CD8-positive, alpha-beta memory T cell (primary cell): ENCODE measurements at regions not wholly inside any gene's neighbourhood (a gene's known extent, or its start where the extent isn't known, plus 50 kb on each side); places are given as distances from the start of the nearest gene placed in this dataset.

Source experiments
- CTCF ChIA-PET: fragments of 350-600 bp; sonication (Branson Sonifier 250); formaldehyde crosslinking; loops from one replicate; lab custom pipeline; 2021; ENCODE audit warnings: antibody characterized with exemption; lab: Charles Lee
- POLR2A ChIA-PET: fragments of 350-600 bp; sonication (Branson Sonifier 250); formaldehyde crosslinking; loops from one replicate; lab custom pipeline; 2021; ENCODE audit warnings: antibody characterized with exemption; lab: Charles Lee
- DNase-seq, 5 donors: peaks; one replicate each; pipeline versions ENCODE4 v3.0.0 to v3.0.0-alpha.2; 2020 to 2022; ENCODE audit warnings: mixed read lengths in 1 of 5
- H3K27ac ChIP-seq: one replicate; pipeline ENCODE4 v1.7.0; 2013; ENCODE audit warnings: low read depth, mild to moderate bottlenecking, low read length, moderate library complexity
- H3K27me3 ChIP-seq: 2 replicates; pipeline ENCODE4 v1.7.0; 2013; ENCODE audit warnings: low read length, mild to moderate bottlenecking; ENCODE audit not compliant: insufficient read depth, poor library complexity, severe bottlenecking
- H3K36me3 ChIP-seq: 2 replicates; pipeline ENCODE4 v1.7.0; 2013; ENCODE audit warnings: mild to moderate bottlenecking, low read length, moderate library complexity; ENCODE audit not compliant: insufficient read depth
- H3K4me1 ChIP-seq: 2 replicates; pipeline ENCODE4 v1.7.0; 2013; ENCODE audit warnings: mild to moderate bottlenecking, low read length, moderate library complexity; ENCODE audit not compliant: insufficient read depth
- H3K4me3 ChIP-seq: 2 replicates; pipeline ENCODE4 v1.7.0; 2013; ENCODE audit warnings: mild to moderate bottlenecking, low read length
- H3K9me3 ChIP-seq: 2 replicates; pipeline ENCODE4 v1.7.0; 2013; ENCODE audit warnings: mild to moderate bottlenecking, low read length
- H3K27ac Mint-ChIP-seq, 8 donors: one replicate each; pipeline ENCODE4 v1.8.0; 2020 to 2021; ENCODE audit warnings: mixed read lengths in 8 of 8, mild to moderate bottlenecking in 6 of 8, inconsistent platforms in 3 of 8, moderate library complexity in 3 of 8
- H3K27me3 Mint-ChIP-seq, 2 donors: one replicate each; pipeline ENCODE4 v1.8.0; 2020 to 2021; ENCODE audit warnings: mixed read lengths in 2 of 2, mild to moderate bottlenecking in 1 of 2, moderate library complexity in 1 of 2
- H3K36me3 Mint-ChIP-seq, 3 donors: one replicate each; pipeline ENCODE4 v1.8.0; 2020 to 2021; ENCODE audit warnings: mixed read lengths in 3 of 3, inconsistent platforms in 1 of 3, mild to moderate bottlenecking in 1 of 3
- H3K4me1 Mint-ChIP-seq, 3 donors: one replicate each; pipeline ENCODE4 v1.8.0; 2020 to 2021; ENCODE audit warnings: mixed read lengths in 3 of 3, inconsistent platforms in 1 of 3, mild to moderate bottlenecking in 1 of 3
- H3K4me3 Mint-ChIP-seq, 7 donors: one replicate each; pipeline ENCODE4 v1.8.0; 2020 to 2021; ENCODE audit warnings: mixed read lengths in 7 of 7, mild to moderate bottlenecking in 6 of 7, moderate library complexity in 4 of 7, inconsistent platforms in 2 of 7
- H3K9me3 Mint-ChIP-seq, 5 donors: one replicate each; pipeline ENCODE4 v1.8.0; 2020 to 2022; ENCODE audit warnings: mixed read lengths in 5 of 5, mild to moderate bottlenecking in 3 of 5, moderate library complexity in 2 of 5, inconsistent platforms in 1 of 5

- Mint-ChIP-seq H3K27ac (no peak overlapping the region), H3K4me1 (no peaks in the 10 kb centered on the region), H3K4me3 (no peak overlapping the region), H3K9me3 (no peaks in the 10 kb centered on the region), H3K27me3 (peaks cover 0 to 1% of the 10 kb centered on the region in 2 donors), H3K36me3 (no peaks in the 10 kb centered on the region)
- Histone ChIP-seq H3K4me1 (no peaks in the 10 kb centered on the region), H3K4me3 (no peak overlapping the region), H3K9me3 (no peaks in the 10 kb centered on the region), H3K27me3 (no peaks in the 10 kb centered on the region), H3K27ac (no peak overlapping the region), H3K36me3 (no peaks in the 10 kb centered on the region)
- no peak for DNase-seq
- CTCF ChIA-PET: no interaction called here
- POLR2A ChIA-PET: no interaction called here
Measured at GRCh38 chr13:21976159-21976558, 305.3 kb downstream of the FGF9 start.

GRCh38 chr13:21979161-21979806, 308.4 kb downstream of the FGF9 start:
- Histone ChIP-seq H3K36me3 (no peaks in the 10 kb centered on the region), H3K27me3 (no peaks in the 10 kb centered on the region), H3K9me3 (no peaks in the 10 kb centered on the region), H3K4me1 (no peaks in the 10 kb centered on the region), H3K4me3 (no peak overlapping the region), H3K27ac (no peak overlapping the region)
- DNase-seq: no peak
- H3K4me3 Mint-ChIP-seq: no peak overlapping the region
- H3K27ac Mint-ChIP-seq: no peak overlapping the region
- no peaks in the 10 kb centered on the region for H3K4me1 Mint-ChIP-seq
- H3K27me3 Mint-ChIP-seq: peaks cover 0 to 1% of the 10 kb centered on the region in 2 donors
- no peaks in the 10 kb centered on the region for H3K9me3 Mint-ChIP-seq
- POLR2A ChIA-PET: no interaction called here
- no peaks in the 10 kb centered on the region for H3K36me3 Mint-ChIP-seq
- CTCF ChIA-PET: no interaction called here

- POLR2A ChIA-PET: no interaction called here
- CTCF ChIA-PET: no interaction called here
- Histone ChIP-seq H3K27ac (no peak overlapping the region), H3K36me3 (no peaks in the 10 kb centered on the region), H3K27me3 (no peaks in the 10 kb centered on the region), H3K9me3 (no peaks in the 10 kb centered on the region), H3K4me3 (no peak overlapping the region), H3K4me1 (no peaks in the 10 kb centered on the region)
- peaks cover 0 to 1% of the 10 kb centered on the region in 2 donors for H3K27me3 Mint-ChIP-seq
- H3K4me3 Mint-ChIP-seq: no peak overlapping the region
- H3K36me3 Mint-ChIP-seq: no peaks in the 10 kb centered on the region
- H3K4me1 Mint-ChIP-seq: no peaks in the 10 kb centered on the region
- no peak overlapping the region for H3K27ac Mint-ChIP-seq
- no peaks in the 10 kb centered on the region for H3K9me3 Mint-ChIP-seq
- DNase-seq: no peak
Measured at GRCh38 chr13:21980049-21980448, 309.2 kb downstream of the FGF9 start.

GRCh38 chr13:21984156-21984555, 313.3 kb downstream of the FGF9 start:
- no peaks in the 10 kb centered on the region for H3K27me3 Mint-ChIP-seq
- CTCF ChIA-PET: no interaction called here
- H3K4me1 Mint-ChIP-seq: peaks cover 0 to 8% (median 5%) of the 10 kb centered on the region in 3 donors

GRCh38 chr13:21986602-21987001, 315.7 kb downstream of the FGF9 start:
- H3K9me3 ChIP-seq: no peaks in the 10 kb centered on the region
- Mint-ChIP-seq H3K4me1 (peaks cover 0 to 8% (median 5%) of the 10 kb centered on the region in 3 donors), H3K4me3 (peak overlapping the region in 1 of 7 donors; percentile 6), H3K36me3 (no peaks in the 10 kb centered on the region), H3K27ac (no peak overlapping the region), H3K27me3 (no peaks in the 10 kb centered on the region), H3K9me3 (no peaks in the 10 kb centered on the region)
- no peaks in the 10 kb centered on the region for H3K4me1 ChIP-seq
- POLR2A ChIA-PET: no interaction called here
- DNase-seq: no peak
- H3K27ac ChIP-seq: no peak overlapping the region
- no peaks in the 10 kb centered on the region for H3K36me3 ChIP-seq
- no peak overlapping the region for H3K4me3 ChIP-seq
- CTCF ChIA-PET: no interaction called here
- H3K27me3 ChIP-seq: no peaks in the 10 kb centered on the region

More at GRCh38 chr13:21984156-21984555, 313.3 kb downstream of the FGF9 start:
- no peaks in the 10 kb centered on the region for H3K4me1 ChIP-seq
- H3K36me3 ChIP-seq: no peaks in the 10 kb centered on the region
- H3K9me3 ChIP-seq: no peaks in the 10 kb centered on the region
- no peak overlapping the region for H3K4me3 Mint-ChIP-seq
- no peak overlapping the region for H3K27ac ChIP-seq
- H3K27me3 ChIP-seq: no peaks in the 10 kb centered on the region
- H3K4me3 ChIP-seq: no peak overlapping the region
- H3K9me3 Mint-ChIP-seq: no peaks in the 10 kb centered on the region
- DNase-seq: no peak
- no peak overlapping the region for H3K27ac Mint-ChIP-seq
- H3K36me3 Mint-ChIP-seq: no peaks in the 10 kb centered on the region
- POLR2A ChIA-PET: no interaction called here

GRCh38 chr13:21987793-21988192, 316.9 kb downstream of the FGF9 start:
- no peak overlapping the region for H3K4me3 Mint-ChIP-seq
- H3K4me1 Mint-ChIP-seq: peaks cover 0 to 8% (median 5%) of the 10 kb centered on the region in 3 donors
- no peaks in the 10 kb centered on the region for H3K36me3 ChIP-seq
- DNase-seq: no peak
- no peaks in the 10 kb centered on the region for H3K9me3 ChIP-seq
- ChIA-PET POLR2A (no interaction called here), CTCF (no interaction called here)
- H3K27me3 Mint-ChIP-seq: no peaks in the 10 kb centered on the region
- no peaks in the 10 kb centered on the region for H3K36me3 Mint-ChIP-seq
- no peak overlapping the region for H3K27ac ChIP-seq
- H3K4me1 ChIP-seq: no peaks in the 10 kb centered on the region
- no peaks in the 10 kb centered on the region for H3K27me3 ChIP-seq
- no peak overlapping the region for H3K27ac Mint-ChIP-seq
- no peak overlapping the region for H3K4me3 ChIP-seq
- no peaks in the 10 kb centered on the region for H3K9me3 Mint-ChIP-seq

GRCh38 chr13:21988624-21989023, 317.8 kb downstream of the FGF9 start:
- no peaks in the 10 kb centered on the region for H3K36me3 ChIP-seq
- no peak overlapping the region for H3K27ac ChIP-seq
- DNase-seq: no peak
- no peak overlapping the region for H3K27ac Mint-ChIP-seq
- H3K27me3 Mint-ChIP-seq: no peaks in the 10 kb centered on the region
- H3K4me3 ChIP-seq: no peak overlapping the region
- no peaks in the 10 kb centered on the region for H3K27me3 ChIP-seq
- H3K9me3 Mint-ChIP-seq: no peaks in the 10 kb centered on the region
- H3K4me1 ChIP-seq: no peaks in the 10 kb centered on the region
- POLR2A ChIA-PET: no interaction called here
- CTCF ChIA-PET: no interaction called here
- no peaks in the 10 kb centered on the region for H3K36me3 Mint-ChIP-seq
- H3K4me1 Mint-ChIP-seq: peaks cover 0 to 8% (median 5%) of the 10 kb centered on the region in 3 donors
- H3K4me3 Mint-ChIP-seq: no peak overlapping the region
- no peaks in the 10 kb centered on the region for H3K9me3 ChIP-seq

- H3K9me3 ChIP-seq: no peaks in the 10 kb centered on the region
- DNase-seq: no peak
- H3K4me3 ChIP-seq: no peak overlapping the region
- no peaks in the 10 kb centered on the region for H3K4me1 ChIP-seq
- CTCF ChIA-PET: no interaction called here
- H3K4me1 Mint-ChIP-seq: peaks cover 0 to 3% (median 0%) of the 10 kb centered on the region in 3 donors
- no peak overlapping the region for H3K27ac Mint-ChIP-seq
- H3K27ac ChIP-seq: no peak overlapping the region
- peaks cover 3% of the 10 kb centered on the region for H3K27me3 ChIP-seq
- no peak overlapping the region for H3K4me3 Mint-ChIP-seq
- POLR2A ChIA-PET: no interaction called here
- H3K27me3 Mint-ChIP-seq: peaks cover 11 to 19% of the 10 kb centered on the region in 2 donors
- peaks cover 0 to 3% (median 0%) of the 10 kb centered on the region in 5 donors for H3K9me3 Mint-ChIP-seq
- peaks cover 0 to 1% (median 0%) of the 10 kb centered on the region in 3 donors for H3K36me3 Mint-ChIP-seq
- H3K36me3 ChIP-seq: no peaks in the 10 kb centered on the region
Measured at GRCh38 chr13:21996049-21996448, 325.2 kb downstream of the FGF9 start.
